ENCODE measurements at regions not wholly inside any gene's neighbourhood (a gene's known extent, or its start where the extent isn't known, plus 50 kb on each side); places are given as distances from the start of the nearest gene placed in this dataset.

- Histone ChIP-seq H3K36me3 (no peaks in the 10 kb centered on the region), H3K9me3 (no peaks in the 10 kb centered on the region), H3K4me3 (no peak overlapping the region), H3K27me3 (peaks cover 0 to 17% (median 0%) of the 10 kb centered on the region in 4 donors), H3K27ac (no peak overlapping the region), H3K4me1 (no peaks in the 10 kb centered on the region)
- DNase-seq (no peak), ATAC-seq (no peak), FAIRE-seq (no peak)
- intact Hi-C loops (cut with DNase I): no loop called here
- 33 to 45% methylated on average over 3 of the region's 3 CpGs for WGBS, 2 donors
- TF ChIP-seq CTCF (IDR thresholded peaks at IDR 0.05): no peak
Observed at GRCh38 chr15:60213377-60214000, 184.3 kb downstream of the ANXA2 start.

GRCh38 chr15:60214201-60214600 is 183.6 kb downstream of the ANXA2 start:
- intact Hi-C loops (cut with DNase I): no loop called here
- DNase-seq (no peak), ATAC-seq (no peak), FAIRE-seq (no peak)
- H3K27me3 ChIP-seq: peaks cover 0 to 17% (median 0%) of the 10 kb centered on the region in 4 donors
- no peaks in the 10 kb centered on the region for H3K4me1 ChIP-seq
- 84 to 88% methylated on average over 4 of the region's 4 CpGs for WGBS, 2 donors
- H3K27ac ChIP-seq: no peak overlapping the region
- no peaks in the 10 kb centered on the region for H3K9me3 ChIP-seq
- TF ChIP-seq CTCF (IDR thresholded peaks at IDR 0.05): no peak
- H3K36me3 ChIP-seq: no peaks in the 10 kb centered on the region
- H3K4me3 ChIP-seq: no peak overlapping the region

DNA sequence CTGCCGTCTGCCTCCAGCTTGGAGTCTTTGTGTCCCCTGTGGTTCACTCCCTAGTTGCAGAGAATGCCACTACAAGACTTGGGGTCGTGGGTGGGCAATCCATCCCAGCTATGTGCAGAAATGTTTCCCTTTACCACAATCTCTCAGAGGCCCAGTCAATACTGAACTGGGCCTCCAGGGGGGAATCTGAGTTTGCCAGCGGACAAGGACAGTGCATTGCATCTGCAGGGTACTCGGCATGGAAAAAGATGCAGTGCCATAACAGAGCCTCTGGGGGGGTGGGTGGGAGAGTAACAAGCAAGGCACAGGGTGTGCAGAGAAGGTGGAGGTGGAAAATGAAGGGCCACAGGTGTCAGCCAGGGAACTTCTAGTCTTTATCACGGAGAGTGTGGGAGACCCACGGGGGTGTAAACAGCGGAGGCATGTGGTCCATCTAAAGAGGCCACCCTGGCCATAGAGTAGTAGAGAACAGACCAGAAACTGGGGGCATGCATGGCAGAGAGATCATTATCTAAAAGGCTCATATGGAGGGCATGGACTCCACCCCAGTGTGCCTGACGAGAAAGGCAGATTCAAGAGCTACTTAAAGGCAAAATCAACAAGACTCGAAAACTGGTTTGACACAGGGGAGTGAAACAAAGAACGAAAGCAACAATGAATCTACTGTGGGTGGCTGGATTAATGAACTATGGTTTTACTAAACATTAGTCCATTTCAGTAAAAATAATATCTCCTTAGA is 182.4 kb downstream of the ANXA2 start:
- ATAC-seq: no peak
- no peak overlapping the region for H3K4me3 ChIP-seq
- H3K27ac ChIP-seq: no peak overlapping the region
- H3K4me1 ChIP-seq: no peaks in the 10 kb centered on the region
- H3K36me3 ChIP-seq: no peaks in the 10 kb centered on the region
- no peak for TF ChIP-seq CTCF (IDR thresholded peaks at IDR 0.05)
- DNase-seq: no peak
- no peak for FAIRE-seq
- H3K27me3 ChIP-seq: peaks cover 0 to 10% (median 0%) of the 10 kb centered on the region in 4 donors
- no peaks in the 10 kb centered on the region for H3K9me3 ChIP-seq
- WGBS, 2 donors: 49 to 67% methylated on average over 9 to 10 of the region's 10 CpGs
- intact Hi-C loops (cut with DNase I): no loop called here

DNA sequence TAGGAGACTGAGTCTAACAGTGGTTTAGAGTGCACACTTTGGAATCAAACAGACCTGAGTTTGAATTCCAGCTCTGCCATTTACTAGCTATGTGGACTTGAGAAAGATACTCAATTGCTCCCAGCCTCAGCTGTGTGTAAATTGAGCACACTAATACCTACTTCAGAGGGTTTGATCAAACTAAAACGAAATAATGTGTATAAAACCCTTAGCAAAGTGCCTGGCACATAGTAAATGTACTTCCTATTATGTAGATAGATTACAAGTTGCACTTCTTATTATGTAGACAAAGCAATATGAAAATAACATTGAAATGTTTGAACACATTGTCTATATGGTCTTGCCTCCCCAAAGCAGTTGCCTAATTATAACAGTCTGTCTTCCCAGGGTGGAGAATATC is 180.6 kb downstream of the ANXA2 start:
- Histone ChIP-seq H3K4me3 (no peak overlapping the region), H3K36me3 (no peaks in the 10 kb centered on the region), H3K9me3 (no peaks in the 10 kb centered on the region), H3K4me1 (no peaks in the 10 kb centered on the region), H3K27ac (no peak overlapping the region), H3K27me3 (peaks cover 0 to 5% (median 0%) of the 10 kb centered on the region in 4 donors)
- DNase-seq (no peak), ATAC-seq (no peak), FAIRE-seq (no peak)
- intact Hi-C loops (cut with DNase I): no loop called here
- no peak for TF ChIP-seq CTCF (IDR thresholded peaks at IDR 0.05)
- 26 to 27% methylated on average over 1 of the region's 1 CpG for WGBS, 2 donors

GRCh38 chr15:60218256-60218655 is 179.5 kb downstream of the ANXA2 start:
- H3K27me3 ChIP-seq: peaks cover 0 to 5% (median 0%) of the 10 kb centered on the region in 4 donors
- no peak for TF ChIP-seq CTCF (IDR thresholded peaks at IDR 0.05)
- H3K4me1 ChIP-seq: no peaks in the 10 kb centered on the region
- no peaks in the 10 kb centered on the region for H3K36me3 ChIP-seq
- H3K4me3 ChIP-seq: no peak overlapping the region
- intact Hi-C loops (cut with DNase I): no loop called here
- ATAC-seq: no peak
- DNase-seq: no peak
- no peaks in the 10 kb centered on the region for H3K9me3 ChIP-seq
- FAIRE-seq: no peak
- 61 to 75% methylated on average over 3 of the region's 3 CpGs for whole genome bisulfite sequencing, 2 donors
- no peak overlapping the region for H3K27ac ChIP-seq
